ENCODE measurements at regions not wholly inside any gene's neighbourhood (a gene's known extent, or its start where the extent isn't known, plus 50 kb on each side); places are given as distances from the start of the nearest gene placed in this dataset.

GRCh38 chr2:212864186-212864585 lies 287.2 kb downstream of the IKZF2 start (continued):
- no peak for TF ChIP-seq ZNF165 (CRISPR knock-in tag; IDR thresholded peaks at IDR 0.05; ENCODE audit: borderline replicate concordance)
- no peak for TF ChIP-seq POLR2G (IDR thresholded peaks at IDR 0.05; ENCODE audit: low read depth, low read length)
- no peak for TF ChIP-seq PML (IDR thresholded peaks at IDR 0.05; ENCODE audit: low read length)

GRCh38 chr2:212863185-212863588 lies 288.2 kb downstream of the IKZF2 start:
- Histone ChIP-seq H3K79me2 (ENCODE audit: control insufficient read depth, insufficient read depth, low read length) (no peaks in the 10 kb centered on the region), H3K36me3 (ENCODE audit: control insufficient read depth, insufficient read depth, low read length) (no peaks in the 10 kb centered on the region), H3K9me3 (replicated peaks; ENCODE audit: control insufficient read depth, insufficient read depth, low read depth, low read length) (no peaks in the 10 kb centered on the region), H3K27me3 (ENCODE audit: control insufficient read depth in 2 of 2, insufficient read depth in 2 of 2, low read length in 2 of 2) (no peaks in the 10 kb centered on the region), H3K9ac (ENCODE audit: insufficient read depth in 1 of 2, low read depth in 2 of 2, low read length in 2 of 2) (no peak overlapping the region), H3K9me1 (ENCODE audit: control insufficient read depth, insufficient read depth, low read length) (no peaks in the 10 kb centered on the region), H3K4me3 (no peak overlapping the region), H3K4me2 (ENCODE audit: insufficient read depth, low read length) (no peak overlapping the region), H2AFZ (ENCODE audit: low read depth, low read length) (no peak overlapping the region), H4K20me1 (replicated peaks; ENCODE audit: control insufficient read depth, insufficient read depth, low read length) (no peaks in the 10 kb centered on the region), H3K27ac (ENCODE audit: extremely low read depth, low read depth, low read length) (no peak overlapping the region), H3K4me1 (replicated peaks in 1 of 2; ENCODE audit: control insufficient read depth in 2 of 2, insufficient read depth in 2 of 2, low read length in 2 of 2) (no peaks in the 10 kb centered on the region)
- 4% methylated on average over 4 of the region's 5 CpGs for WGBS (ENCODE audit: insufficient coverage, low coverage, missing lambda C conversion rate)
- FAIRE-seq (no peak), DNase-seq (ENCODE audit: extremely low read depth in 1 of 4, low spot score in 3 of 4) (peak in 3 of 4 experiments; percentile 10 to 23 (median 15)), ATAC-seq (no peak; the same call in 2 of the 3 replicates)
- ChIA-PET CTCF (ENCODE audit: low intra/inter-chr PET ratio) (no interaction called here), POLR2A (no interaction called here)
- intact Hi-C loops (cut with micrococcal nuclease) (loop anchor here (1.0 to 10.0 kb wide), 2 partner anchors 290 to 382 kb away; no protein-coding TSS in a partner anchor), in situ Hi-C loops (cut with MboI) (no loop called here)
- BruUV-seq (replicated peaks) = no TSS peak
- no peak for TF ChIP-seq PREB (CRISPR knock-in tag; IDR thresholded peaks at IDR 0.05)
- peak; percentile 26 to 53 (median 26); a peak in 5 of 6 replicates for TF ChIP-seq CTCF (IDR thresholded peaks at IDR 0.05 in 2 of 3, conservative IDR thresholded peaks at IDR 0.05 in 1 of 3; ENCODE audit: insufficient read depth in 2 of 3, low read depth in 1 of 3, low read length in 3 of 3)
- TF ChIP-seq RAD21 (CRISPR knock-in tag; conservative IDR thresholded peaks at IDR 0.05 in 1 of 2, IDR thresholded peaks at IDR 0.05 in 1 of 2) = peak; percentile 54 to 74
- TF ChIP-seq SMC3 (conservative IDR thresholded peaks at IDR 0.05; ENCODE audit: insufficient read depth, low read depth, low read length) = 0 out of 2 replicates have a peak, but pooled peaks have one; percentile 31
- no peak for TF ChIP-seq SRF (CRISPR knock-in tag; IDR thresholded peaks at IDR 0.05)
- TF ChIP-seq ZNF280B (CRISPR knock-in tag; IDR thresholded peaks at IDR 0.05) = peak; percentile 82; the same call in 1 of the 2 replicates
- TF ChIP-seq ZNF224 (CRISPR knock-in tag; IDR thresholded peaks at IDR 0.05) = no peak
- TF ChIP-seq IFI16 (CRISPR knock-in tag; IDR thresholded peaks at IDR 0.05) = no peak
- TF ChIP-seq PKNOX1 (IDR thresholded peaks at IDR 0.05) = no peak
- TF ChIP-seq CBX5 (IDR thresholded peaks at IDR 0.05; ENCODE audit: borderline replicate concordance, low read depth) = peak; percentile 78
- peak; percentile 23; the same call in 1 of the 2 replicates for TF ChIP-seq STAG1 (CRISPR knock-in tag; IDR thresholded peaks at IDR 0.05; ENCODE audit: borderline replicate concordance)
- TF ChIP-seq NEUROD1 (IDR thresholded peaks at IDR 0.05; ENCODE audit: borderline replicate concordance, low read depth, low read length, partially characterized antibody) = no peak

Data from K562 (cell line).